Immature natural killer cell (primary cell): ENCODE measurements at regions not wholly inside any gene's neighbourhood (a gene's known extent, or its start where the extent isn't known, plus 50 kb on each side); places are given as distances from the start of the nearest gene placed in this dataset.
A peak's percentile ranks its signal among the peaks of the same experiment; 100 is the strongest.

ENCODE experiments used
- DNase-seq, 3 donors: peaks; one replicate each; pipeline ENCODE4 v3.0.0; 2022; ENCODE audit warnings: mixed read lengths in 1 of 3
- H3K27ac Mint-ChIP-seq, 6 donors: one replicate each; pipeline ENCODE4 v1.8.0; 2020; ENCODE audit warnings: mixed read lengths in 6 of 6, mild to moderate bottlenecking in 5 of 6, inconsistent platforms in 4 of 6, moderate library complexity in 3 of 6
- H3K27me3 Mint-ChIP-seq, 3 donors: one replicate each; pipeline ENCODE4 v1.8.0; 2020 to 2021; ENCODE audit warnings: low read depth in 3 of 3, mild to moderate bottlenecking in 3 of 3, mixed read lengths in 3 of 3, moderate library complexity in 3 of 3, inconsistent platforms in 1 of 3
- H3K36me3 Mint-ChIP-seq, 3 donors: one replicate each; pipeline ENCODE4 v1.8.0; 2020; ENCODE audit warnings: mixed read lengths in 3 of 3, inconsistent platforms in 2 of 3, mild to moderate bottlenecking in 2 of 3
- H3K4me1 Mint-ChIP-seq, 2 donors: one replicate each; pipeline ENCODE4 v1.8.0; 2020; ENCODE audit warnings: inconsistent platforms in 2 of 2, mild to moderate bottlenecking in 2 of 2, mixed read lengths in 2 of 2, moderate library complexity in 1 of 2
- H3K4me3 Mint-ChIP-seq, 5 donors: one replicate each; pipeline ENCODE4 v1.8.0; 2020; ENCODE audit warnings: mild to moderate bottlenecking in 5 of 5, mixed read lengths in 5 of 5, inconsistent platforms in 3 of 5, moderate library complexity in 3 of 5
- H3K9me3 Mint-ChIP-seq, 6 donors: one replicate each; pipeline ENCODE4 v1.8.0; 2020; ENCODE audit warnings: mild to moderate bottlenecking in 6 of 6, mixed read lengths in 6 of 6, inconsistent platforms in 4 of 6, moderate library complexity in 3 of 6

- Mint-ChIP-seq H3K9me3 (no peaks in the 10 kb centered on the region), H3K4me1 (no peaks in the 10 kb centered on the region), H3K27ac (no peak overlapping the region), H3K4me3 (no peak overlapping the region), H3K27me3 (peaks cover 3 to 11% (median 7%) of the 10 kb centered on the region in 3 donors), H3K36me3 (no peaks in the 10 kb centered on the region)
- no peak for DNase-seq
Measured at GRCh38 chr17:34452769-34453168, 89.7 kb upstream of the CCL1 start.

- no peaks in the 10 kb centered on the region for H3K4me1 Mint-ChIP-seq
- peaks cover 3 to 10% (median 6%) of the 10 kb centered on the region in 3 donors for H3K27me3 Mint-ChIP-seq
- no peaks in the 10 kb centered on the region for H3K36me3 Mint-ChIP-seq
- H3K9me3 Mint-ChIP-seq = no peaks in the 10 kb centered on the region
- no peak overlapping the region for H3K4me3 Mint-ChIP-seq
- no peak for DNase-seq
- no peak overlapping the region for H3K27ac Mint-ChIP-seq
Measured at GRCh38 chr17:34451313-34451712, 88.3 kb upstream of the CCL1 start.

- H3K4me1 Mint-ChIP-seq = no peaks in the 10 kb centered on the region
- no peaks in the 10 kb centered on the region for H3K36me3 Mint-ChIP-seq
- H3K27me3 Mint-ChIP-seq = peaks cover 3 to 9% (median 6%) of the 10 kb centered on the region in 3 donors
- DNase-seq = no peak
- H3K4me3 Mint-ChIP-seq = no peak overlapping the region
- no peak overlapping the region for H3K27ac Mint-ChIP-seq
- H3K9me3 Mint-ChIP-seq = no peaks in the 10 kb centered on the region
Measured at GRCh38 chr17:34447406-34447805, 84.4 kb upstream of the CCL1 start.

GRCh38 chr17:34445101-34445500, 82.1 kb upstream of the CCL1 start:
- no peaks in the 10 kb centered on the region for H3K9me3 Mint-ChIP-seq
- H3K4me1 Mint-ChIP-seq = no peaks in the 10 kb centered on the region
- H3K36me3 Mint-ChIP-seq = no peaks in the 10 kb centered on the region
- H3K4me3 Mint-ChIP-seq = no peak overlapping the region
- H3K27ac Mint-ChIP-seq = no peak overlapping the region
- DNase-seq = no peak
- peaks cover 0 to 13% (median 5%) of the 10 kb centered on the region in 3 donors for H3K27me3 Mint-ChIP-seq

GRCh38 chr17:34443619-34444469, 80.8 kb upstream of the CCL1 start:
- no peak for DNase-seq
- H3K9me3 Mint-ChIP-seq = no peaks in the 10 kb centered on the region
- H3K36me3 Mint-ChIP-seq = no peaks in the 10 kb centered on the region
- H3K27ac Mint-ChIP-seq = no peak overlapping the region
- H3K27me3 Mint-ChIP-seq = peaks cover 0 to 14% (median 5%) of the 10 kb centered on the region in 3 donors
- H3K4me3 Mint-ChIP-seq = no peak overlapping the region
- no peaks in the 10 kb centered on the region for H3K4me1 Mint-ChIP-seq

GRCh38 chr17:34442387-34443111, 79.5 kb upstream of the CCL1 start:
- no peak overlapping the region for H3K27ac Mint-ChIP-seq
- DNase-seq = no peak
- no peaks in the 10 kb centered on the region for H3K4me1 Mint-ChIP-seq
- H3K36me3 Mint-ChIP-seq = no peaks in the 10 kb centered on the region
- H3K4me3 Mint-ChIP-seq = no peak overlapping the region
- no peaks in the 10 kb centered on the region for H3K9me3 Mint-ChIP-seq
- H3K27me3 Mint-ChIP-seq = peaks cover 0 to 11% (median 1%) of the 10 kb centered on the region in 3 donors

GRCh38 chr17:34437188-34437587, 74.2 kb upstream of the CCL1 start:
- Mint-ChIP-seq H3K4me1 (no peaks in the 10 kb centered on the region), H3K4me3 (no peak overlapping the region), H3K36me3 (no peaks in the 10 kb centered on the region), H3K27ac (no peak overlapping the region), H3K27me3 (peaks cover 0 to 12% (median 4%) of the 10 kb centered on the region in 3 donors), H3K9me3 (no peaks in the 10 kb centered on the region)
- DNase-seq = no peak

GRCh38 chr17:34436607-34437006, 73.6 kb upstream of the CCL1 start:
- DNase-seq = no peak
- Mint-ChIP-seq H3K36me3 (no peaks in the 10 kb centered on the region), H3K9me3 (peaks cover 0 to 2% (median 0%) of the 10 kb centered on the region in 6 donors), H3K4me3 (no peak overlapping the region), H3K27me3 (peaks cover 0 to 12% (median 4%) of the 10 kb centered on the region in 3 donors), H3K4me1 (no peaks in the 10 kb centered on the region), H3K27ac (no peak overlapping the region)

- Mint-ChIP-seq H3K27ac (no peak overlapping the region), H3K4me3 (no peak overlapping the region), H3K36me3 (no peaks in the 10 kb centered on the region), H3K9me3 (peaks cover 0 to 2% (median 0%) of the 10 kb centered on the region in 6 donors), H3K27me3 (peaks cover 0 to 8% (median 3%) of the 10 kb centered on the region in 3 donors), H3K4me1 (no peaks in the 10 kb centered on the region)
- no peak for DNase-seq
Measured at GRCh38 chr17:34435182-34435928, 72.3 kb upstream of the CCL1 start.

GRCh38 chr17:34434052-34434451, 71.0 kb upstream of the CCL1 start:
- no peak for DNase-seq
- peaks cover 0 to 2% (median 0%) of the 10 kb centered on the region in 6 donors for H3K9me3 Mint-ChIP-seq
- no peaks in the 10 kb centered on the region for H3K4me1 Mint-ChIP-seq
- no peak overlapping the region for H3K4me3 Mint-ChIP-seq
- H3K36me3 Mint-ChIP-seq = no peaks in the 10 kb centered on the region
- H3K27ac Mint-ChIP-seq = no peak overlapping the region
- H3K27me3 Mint-ChIP-seq = peaks cover 0 to 6% (median 3%) of the 10 kb centered on the region in 3 donors

GRCh38 chr17:34424814-34425491, 61.9 kb upstream of the CCL1 start:
- H3K27me3 Mint-ChIP-seq = peaks cover 1 to 15% (median 10%) of the 10 kb centered on the region in 3 donors

GRCh38 chr17:34423978-34424813, 61.2 kb upstream of the CCL1 start:
- no peaks in the 10 kb centered on the region for H3K36me3 Mint-ChIP-seq

More at GRCh38 chr17:34424814-34425491, 61.9 kb upstream of the CCL1 start:
- Mint-ChIP-seq H3K4me3 (no peak overlapping the region), H3K27ac (no peak overlapping the region), H3K36me3 (no peaks in the 10 kb centered on the region), H3K9me3 (peaks cover 0 to 1% (median 0%) of the 10 kb centered on the region in 6 donors), H3K4me1 (no peaks in the 10 kb centered on the region)
- no peak for DNase-seq

More at GRCh38 chr17:34423978-34424813, 61.2 kb upstream of the CCL1 start:
- Mint-ChIP-seq H3K27me3 (peaks cover 1 to 15% (median 10%) of the 10 kb centered on the region in 3 donors), H3K27ac (no peak overlapping the region), H3K9me3 (peaks cover 0 to 1% (median 0%) of the 10 kb centered on the region in 6 donors), H3K4me1 (no peaks in the 10 kb centered on the region), H3K4me3 (peak overlapping the region in 2 of 5 donors; percentile 31 to 45)
- DNase-seq = no peak
